Fibroblast of lung (primary cell): ENCODE measurements at regions not wholly inside any gene's neighbourhood (a gene's known extent, or its start where the extent isn't known, plus 50 kb on each side); places are given as distances from the start of the nearest gene placed in this dataset.

Source experiments
- EZH2 ChIP-seq: IDR thresholded peaks from 2 replicates; pipeline ENCODE4 v1.5.1; 2012; ENCODE audit warnings: low read length, control low read depth, mild to moderate bottlenecking; ENCODE audit errors: missing control alignments
- TF ChIP-seq, protein P1 (sequence below), 2 donors: IDR thresholded peaks in 1 of 2; conservative IDR thresholded peaks in 1 of 2; 1 replicate in 1 of 2; 2 replicates in 1 of 2; pipeline ENCODE4 v1.5.1; 2011 to 2012; ENCODE audit warnings: low read length in 2 of 2, control low read depth in 1 of 2, inconsistent platforms in 1 of 2, low read depth in 1 of 2, mild to moderate bottlenecking in 1 of 2

DNA sequence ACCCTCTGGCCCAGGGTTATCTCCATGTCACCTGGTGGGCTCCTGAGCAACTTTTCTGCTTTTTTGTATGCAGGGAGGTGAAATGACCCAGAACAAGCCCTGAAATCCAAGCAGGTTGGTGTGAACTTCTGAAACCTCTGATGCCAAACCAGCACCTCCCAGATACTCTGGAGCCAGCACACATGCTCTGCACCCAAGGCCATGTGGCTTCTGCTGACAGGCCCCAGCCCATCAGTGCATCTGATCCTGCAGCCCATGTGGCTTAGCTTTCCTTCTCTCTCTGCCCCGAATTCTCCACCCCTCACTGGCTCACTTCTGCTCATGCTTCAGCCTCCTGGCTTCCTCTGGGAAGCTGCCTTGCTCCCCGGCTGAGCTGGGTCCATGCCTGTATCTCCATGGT lies 59.3 kb upstream of the RPS6KA2 start:
- TF ChIP-seq, protein P1, sequence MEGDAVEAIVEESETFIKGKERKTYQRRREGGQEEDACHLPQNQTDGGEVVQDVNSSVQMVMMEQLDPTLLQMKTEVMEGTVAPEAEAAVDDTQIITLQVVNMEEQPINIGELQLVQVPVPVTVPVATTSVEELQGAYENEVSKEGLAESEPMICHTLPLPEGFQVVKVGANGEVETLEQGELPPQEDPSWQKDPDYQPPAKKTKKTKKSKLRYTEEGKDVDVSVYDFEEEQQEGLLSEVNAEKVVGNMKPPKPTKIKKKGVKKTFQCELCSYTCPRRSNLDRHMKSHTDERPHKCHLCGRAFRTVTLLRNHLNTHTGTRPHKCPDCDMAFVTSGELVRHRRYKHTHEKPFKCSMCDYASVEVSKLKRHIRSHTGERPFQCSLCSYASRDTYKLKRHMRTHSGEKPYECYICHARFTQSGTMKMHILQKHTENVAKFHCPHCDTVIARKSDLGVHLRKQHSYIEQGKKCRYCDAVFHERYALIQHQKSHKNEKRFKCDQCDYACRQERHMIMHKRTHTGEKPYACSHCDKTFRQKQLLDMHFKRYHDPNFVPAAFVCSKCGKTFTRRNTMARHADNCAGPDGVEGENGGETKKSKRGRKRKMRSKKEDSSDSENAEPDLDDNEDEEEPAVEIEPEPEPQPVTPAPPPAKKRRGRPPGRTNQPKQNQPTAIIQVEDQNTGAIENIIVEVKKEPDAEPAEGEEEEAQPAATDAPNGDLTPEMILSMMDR (conservative IDR thresholded peaks at IDR 0.05 in 1 of 2, IDR thresholded peaks at IDR 0.05 in 1 of 2; ENCODE audit: low read depth in 1 of 2, low read length in 2 of 2), result no peak
- no peak for TF ChIP-seq EZH2
